ENCODE measurements at regions not wholly inside any gene's neighbourhood (a gene's known extent, or its start where the extent isn't known, plus 50 kb on each side); places are given as distances from the start of the nearest gene placed in this dataset.

GRCh38 chr13:74574964-74575728, 440.9 kb upstream of the KLF12 start:
- intact Hi-C loops (cut with DNase I): no loop called here
- H3K4me1 ChIP-seq (ENCODE audit: insufficient read depth): peaks cover 4% of the 10 kb centered on the region

DNA sequence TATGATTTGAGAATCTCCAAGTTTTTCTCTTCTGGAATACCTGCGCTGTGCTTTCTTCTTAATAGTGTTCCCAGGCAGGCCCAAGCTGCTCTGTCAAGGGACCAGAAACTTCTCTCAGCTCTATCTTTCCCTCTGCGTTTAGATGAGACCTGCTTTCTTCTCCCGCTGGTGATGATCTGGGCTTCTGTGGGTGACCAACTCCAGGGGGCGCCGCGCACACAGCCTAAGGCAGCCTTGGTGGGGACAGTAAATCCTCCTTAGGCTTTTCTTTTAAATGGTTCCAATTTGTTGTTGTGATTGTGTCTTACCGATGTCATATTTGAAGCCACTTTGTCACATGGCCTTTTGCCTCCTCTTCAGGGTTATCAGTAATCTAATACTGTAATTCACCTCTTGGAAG, 439.4 kb upstream of the KLF12 start:
- no peak for TF ChIP-seq POLR2A (IDR thresholded peaks at IDR 0.05)
- TF ChIP-seq EP300 (IDR thresholded peaks at IDR 0.05): no peak
- TF ChIP-seq CTCF (IDR thresholded peaks at IDR 0.05): no peak
- no peak overlapping the region for H3K27ac ChIP-seq
- no peaks in the 10 kb centered on the region for H3K36me3 ChIP-seq
- whole genome bisulfite sequencing, 3 donors: 86 to 90% (median 87%) methylated on average over 7 of the region's 7 CpGs
- no peaks in the 10 kb centered on the region for H3K9me3 ChIP-seq
- H3K4me3 ChIP-seq: no peak overlapping the region
- no peaks in the 10 kb centered on the region for H3K27me3 ChIP-seq
- peaks cover 4% of the 10 kb centered on the region for H3K4me1 ChIP-seq (ENCODE audit: insufficient read depth)
- peak in 1 of 5 donors; percentile 11 for DNase-seq
- intact Hi-C loops (cut with DNase I): no loop called here

More at GRCh38 chr13:74574964-74575728, 440.9 kb upstream of the KLF12 start:
- no peaks in the 10 kb centered on the region for H3K27me3 ChIP-seq
- no peaks in the 10 kb centered on the region for H3K36me3 ChIP-seq
- H3K9me3 ChIP-seq: no peaks in the 10 kb centered on the region
- no peak for TF ChIP-seq POLR2A (IDR thresholded peaks at IDR 0.05)
- TF ChIP-seq EP300 (IDR thresholded peaks at IDR 0.05): no peak
- no peak for TF ChIP-seq CTCF (IDR thresholded peaks at IDR 0.05)
- H3K4me3 ChIP-seq: peak overlapping the region; percentile 20
- WGBS, 3 donors: 31 to 35% (median 34%) methylated on average over 10 of the region's 10 CpGs
- peak in 1 of 5 donors; percentile 8 for DNase-seq
- no peak overlapping the region for H3K27ac ChIP-seq

- Histone ChIP-seq H3K27me3 (no peaks in the 10 kb centered on the region), H3K4me3 (no peak overlapping the region), H3K4me1 (ENCODE audit: insufficient read depth) (peaks cover 4% of the 10 kb centered on the region), H3K9me3 (no peaks in the 10 kb centered on the region), H3K27ac (no peak overlapping the region), H3K36me3 (no peaks in the 10 kb centered on the region)
- intact Hi-C loops (cut with DNase I): no loop called here
- TF ChIP-seq POLR2A (IDR thresholded peaks at IDR 0.05): no peak
- TF ChIP-seq CTCF (IDR thresholded peaks at IDR 0.05): no peak
- TF ChIP-seq EP300 (IDR thresholded peaks at IDR 0.05): no peak
- 97 to 100% (median 97%) methylated on average over 4 of the region's 4 CpGs for WGBS, 3 donors
- no peak for DNase-seq
Observed at GRCh38 chr13:74571811-74572210, 437.6 kb upstream of the KLF12 start.

GRCh38 chr13:74570834-74571233, 436.6 kb upstream of the KLF12 start:
- no peaks in the 10 kb centered on the region for H3K4me1 ChIP-seq (ENCODE audit: insufficient read depth)
- intact Hi-C loops (cut with DNase I): no loop called here
- 91 to 98% (median 91%) methylated on average over 2 of the region's 2 CpGs for WGBS, 3 donors
- H3K4me3 ChIP-seq: no peak overlapping the region
- no peaks in the 10 kb centered on the region for H3K9me3 ChIP-seq
- no peak for DNase-seq
- no peak overlapping the region for H3K27ac ChIP-seq
- H3K36me3 ChIP-seq: no peaks in the 10 kb centered on the region
- no peaks in the 10 kb centered on the region for H3K27me3 ChIP-seq
- TF ChIP-seq POLR2A (IDR thresholded peaks at IDR 0.05) (no peak), EP300 (IDR thresholded peaks at IDR 0.05) (no peak), CTCF (IDR thresholded peaks at IDR 0.05) (no peak)

Measured in ovary (tissue), 7 donors.